H1 (cell line): ENCODE measurements at regions not wholly inside any gene's neighbourhood (a gene's known extent, or its start where the extent isn't known, plus 50 kb on each side); places are given as distances from the start of the nearest gene placed in this dataset.

Source experiments
- GABPA ChIP-seq: IDR thresholded peaks from 2 replicates; pipeline ENCODE4 v1.6.1; 2011; ENCODE audit warnings: mild to moderate bottlenecking, low read length, moderate library complexity, borderline replicate concordance; ENCODE audit not compliant: insufficient read depth
- KDM1A ChIP-seq: fragments of 200-600, 300-600 bp; sonication (generic); IDR thresholded peaks from 2 replicates; pipeline ENCODE4 v1.7.1; 2016; ENCODE audit warnings: mild to moderate bottlenecking, low read length, borderline replicate concordance
- TF ChIP-seq, protein P1 (sequence below), 3 experiments: IDR thresholded peaks; 1 replicate in 2 of 3; 2 replicates in 1 of 3; pipeline versions ENCODE4 v1.5.1 to v1.6.1; 2011; ENCODE audit warnings: low read length in 3 of 3, mild to moderate bottlenecking in 3 of 3, inconsistent platforms in 2 of 3, low read depth in 1 of 3, moderate library complexity in 1 of 3; ENCODE audit not compliant: insufficient read depth in 1 of 3; ENCODE audit errors: control extremely low read depth in 1 of 3

DNA sequence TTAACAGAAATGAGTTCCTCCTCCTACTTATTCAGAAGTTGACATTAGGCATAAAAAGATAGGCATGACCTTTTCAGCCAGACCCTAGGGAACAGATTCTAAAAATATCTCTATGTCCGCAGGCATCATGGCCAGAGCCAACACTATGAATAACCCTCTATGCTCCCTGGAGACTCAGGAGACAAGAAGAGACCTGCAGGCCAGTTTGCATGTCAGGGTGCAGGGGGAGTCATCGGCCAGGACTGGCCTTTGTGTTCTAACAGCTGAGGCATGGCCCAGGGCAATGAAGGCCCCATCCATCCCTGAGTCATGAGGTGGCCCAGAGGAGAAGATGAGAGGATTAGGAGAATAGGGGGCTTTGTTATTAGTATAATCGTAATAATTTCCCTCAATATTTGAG, 93.8 kb downstream of the TMEM215 start:
- no peak for TF ChIP-seq GABPA
- TF ChIP-seq, protein P1, sequence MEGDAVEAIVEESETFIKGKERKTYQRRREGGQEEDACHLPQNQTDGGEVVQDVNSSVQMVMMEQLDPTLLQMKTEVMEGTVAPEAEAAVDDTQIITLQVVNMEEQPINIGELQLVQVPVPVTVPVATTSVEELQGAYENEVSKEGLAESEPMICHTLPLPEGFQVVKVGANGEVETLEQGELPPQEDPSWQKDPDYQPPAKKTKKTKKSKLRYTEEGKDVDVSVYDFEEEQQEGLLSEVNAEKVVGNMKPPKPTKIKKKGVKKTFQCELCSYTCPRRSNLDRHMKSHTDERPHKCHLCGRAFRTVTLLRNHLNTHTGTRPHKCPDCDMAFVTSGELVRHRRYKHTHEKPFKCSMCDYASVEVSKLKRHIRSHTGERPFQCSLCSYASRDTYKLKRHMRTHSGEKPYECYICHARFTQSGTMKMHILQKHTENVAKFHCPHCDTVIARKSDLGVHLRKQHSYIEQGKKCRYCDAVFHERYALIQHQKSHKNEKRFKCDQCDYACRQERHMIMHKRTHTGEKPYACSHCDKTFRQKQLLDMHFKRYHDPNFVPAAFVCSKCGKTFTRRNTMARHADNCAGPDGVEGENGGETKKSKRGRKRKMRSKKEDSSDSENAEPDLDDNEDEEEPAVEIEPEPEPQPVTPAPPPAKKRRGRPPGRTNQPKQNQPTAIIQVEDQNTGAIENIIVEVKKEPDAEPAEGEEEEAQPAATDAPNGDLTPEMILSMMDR (IDR thresholded peaks at IDR 0.05; ENCODE audit: control extremely low read depth in 1 of 3, insufficient read depth in 1 of 3, low read depth in 1 of 3, low read length in 3 of 3), result no peak
- no peak for TF ChIP-seq KDM1A
